HFF-Myc (cell line): ENCODE measurements at regions not wholly inside any gene's neighbourhood (a gene's known extent, or its start where the extent isn't known, plus 50 kb on each side); places are given as distances from the start of the nearest gene placed in this dataset.

Source experiments
- DNase-seq: peaks from one replicate; pipeline ENCODE4 v3.0.0-alpha.2; 2011; ENCODE audit warnings: low read depth; ENCODE audit errors: extremely low read depth
- H3K4me3 ChIP-seq: replicated peaks from 2 replicates; pipeline ENCODE4 v1.5.1; 2011; ENCODE audit warnings: low read depth, mild to moderate bottlenecking, control low read depth, low read length
- TF ChIP-seq, protein P1 (sequence below): IDR thresholded peaks from 2 replicates; pipeline ENCODE4 v1.5.1; 2012; ENCODE audit warnings: mild to moderate bottlenecking, low read depth, low read length, control low read depth; ENCODE audit errors: missing control alignments

DNA sequence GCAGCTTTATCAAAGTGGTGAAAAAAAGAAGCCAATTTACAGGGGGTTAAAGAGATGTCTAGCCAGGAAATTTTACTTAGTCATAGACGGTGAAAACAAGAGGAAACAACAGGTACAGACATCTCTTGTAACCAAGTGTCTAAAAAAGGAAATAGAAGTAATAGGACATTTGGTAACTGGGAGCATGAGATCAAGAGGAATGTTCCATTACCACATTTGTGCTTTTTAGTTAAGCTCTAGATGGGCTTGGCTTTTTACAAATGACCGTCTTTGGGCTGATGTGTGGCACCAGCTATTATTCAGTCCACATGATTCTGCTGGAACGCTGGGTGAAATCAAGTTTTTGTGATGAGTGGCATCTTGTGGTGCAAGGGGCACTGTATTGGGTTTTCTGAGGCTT, 179.5 kb downstream of the SMIM20 start:
- H3K4me3 ChIP-seq = no peak overlapping the region
- DNase-seq = no peak
- TF ChIP-seq, protein P1, sequence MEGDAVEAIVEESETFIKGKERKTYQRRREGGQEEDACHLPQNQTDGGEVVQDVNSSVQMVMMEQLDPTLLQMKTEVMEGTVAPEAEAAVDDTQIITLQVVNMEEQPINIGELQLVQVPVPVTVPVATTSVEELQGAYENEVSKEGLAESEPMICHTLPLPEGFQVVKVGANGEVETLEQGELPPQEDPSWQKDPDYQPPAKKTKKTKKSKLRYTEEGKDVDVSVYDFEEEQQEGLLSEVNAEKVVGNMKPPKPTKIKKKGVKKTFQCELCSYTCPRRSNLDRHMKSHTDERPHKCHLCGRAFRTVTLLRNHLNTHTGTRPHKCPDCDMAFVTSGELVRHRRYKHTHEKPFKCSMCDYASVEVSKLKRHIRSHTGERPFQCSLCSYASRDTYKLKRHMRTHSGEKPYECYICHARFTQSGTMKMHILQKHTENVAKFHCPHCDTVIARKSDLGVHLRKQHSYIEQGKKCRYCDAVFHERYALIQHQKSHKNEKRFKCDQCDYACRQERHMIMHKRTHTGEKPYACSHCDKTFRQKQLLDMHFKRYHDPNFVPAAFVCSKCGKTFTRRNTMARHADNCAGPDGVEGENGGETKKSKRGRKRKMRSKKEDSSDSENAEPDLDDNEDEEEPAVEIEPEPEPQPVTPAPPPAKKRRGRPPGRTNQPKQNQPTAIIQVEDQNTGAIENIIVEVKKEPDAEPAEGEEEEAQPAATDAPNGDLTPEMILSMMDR = no peak

DNA sequence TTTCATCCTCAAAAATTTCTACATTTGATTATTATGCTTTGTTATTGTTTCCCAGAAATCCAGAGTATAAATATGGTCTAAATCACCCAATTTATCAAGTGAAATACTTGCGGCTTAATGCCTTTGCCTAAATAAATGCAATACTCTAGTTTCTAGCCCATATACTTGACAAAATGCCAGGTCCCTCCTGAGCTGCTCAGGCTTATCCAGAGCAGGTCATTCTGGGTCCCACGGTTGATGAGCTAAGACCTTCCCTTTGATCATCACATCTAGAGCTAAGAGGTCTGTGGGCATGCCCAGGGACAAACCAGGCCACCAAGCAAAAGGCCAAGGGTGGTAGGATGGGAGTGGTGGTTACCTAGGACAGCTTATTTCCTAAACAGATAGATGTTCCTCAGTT, 180.1 kb downstream of the SMIM20 start:
- TF ChIP-seq, protein P1 = no peak
- no peak overlapping the region for H3K4me3 ChIP-seq
- no peak for DNase-seq

DNA sequence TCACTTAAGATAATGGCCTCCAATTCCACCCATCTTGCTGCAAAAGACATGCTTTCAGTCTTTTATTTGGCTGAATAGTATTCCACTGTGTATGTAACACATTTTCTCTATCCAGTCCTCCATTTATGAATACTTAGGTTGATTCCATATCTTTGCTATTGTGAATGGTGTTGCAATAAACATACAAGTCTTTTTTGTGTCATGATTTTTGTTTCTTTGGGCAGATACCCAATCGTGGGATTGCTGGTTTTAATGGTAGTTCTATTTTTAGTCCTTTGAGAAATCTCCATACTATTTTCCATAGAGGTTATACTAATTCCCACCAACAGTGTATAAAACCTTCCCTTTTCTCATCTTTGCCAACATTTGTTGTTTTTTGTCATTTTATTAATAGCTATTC, 180.9 kb downstream of the SMIM20 start:
- DNase-seq = no peak
- TF ChIP-seq, protein P1 = no peak

DNA sequence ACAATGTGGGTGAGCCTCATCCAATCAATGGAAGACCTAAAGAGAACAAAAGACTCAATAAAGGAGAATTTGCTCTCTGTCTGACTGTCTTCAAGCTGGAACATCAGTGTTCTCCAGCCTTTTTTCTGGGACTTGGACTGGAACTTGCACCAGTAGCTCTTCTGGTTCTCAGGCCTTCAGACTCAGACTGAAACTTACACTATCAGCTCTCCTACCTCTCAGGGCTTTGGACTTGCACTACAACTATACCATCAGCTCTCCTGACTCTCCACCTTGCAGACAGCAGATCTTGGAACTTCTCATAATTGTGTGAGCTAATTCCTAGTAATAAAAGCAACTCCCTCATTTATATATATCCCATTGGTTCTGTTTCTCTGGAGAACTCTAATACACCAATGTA, 185.9 kb downstream of the SMIM20 start:
- DNase-seq = no peak
- TF ChIP-seq, protein P1 = no peak
- H3K4me3 ChIP-seq = no peak overlapping the region

More for the DNA sequence above, 180.9 kb downstream of the SMIM20 start:
- H3K4me3 ChIP-seq = no peak overlapping the region

DNA sequence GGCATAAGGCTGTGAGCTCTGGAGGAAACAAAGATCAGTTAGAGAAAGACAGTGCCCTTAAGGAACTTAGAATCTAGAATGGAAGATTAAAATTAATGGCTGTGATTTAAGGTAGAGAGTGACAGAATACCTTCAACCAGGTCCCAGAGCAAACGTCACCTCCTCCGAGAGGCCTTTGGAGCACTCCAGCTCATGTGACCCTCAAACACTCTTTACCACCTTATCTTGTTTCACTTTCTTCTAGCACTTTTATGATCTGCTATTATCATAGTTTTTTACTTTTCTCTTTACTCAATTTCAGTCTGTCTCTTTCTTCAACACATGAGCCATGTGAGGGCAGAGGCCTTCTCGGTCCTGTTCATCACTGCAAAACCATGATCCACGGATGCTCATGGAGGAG, 187.0 kb downstream of the SMIM20 start:
- no peak for DNase-seq
- no peak overlapping the region for H3K4me3 ChIP-seq
- TF ChIP-seq, protein P1 = no peak

DNA sequence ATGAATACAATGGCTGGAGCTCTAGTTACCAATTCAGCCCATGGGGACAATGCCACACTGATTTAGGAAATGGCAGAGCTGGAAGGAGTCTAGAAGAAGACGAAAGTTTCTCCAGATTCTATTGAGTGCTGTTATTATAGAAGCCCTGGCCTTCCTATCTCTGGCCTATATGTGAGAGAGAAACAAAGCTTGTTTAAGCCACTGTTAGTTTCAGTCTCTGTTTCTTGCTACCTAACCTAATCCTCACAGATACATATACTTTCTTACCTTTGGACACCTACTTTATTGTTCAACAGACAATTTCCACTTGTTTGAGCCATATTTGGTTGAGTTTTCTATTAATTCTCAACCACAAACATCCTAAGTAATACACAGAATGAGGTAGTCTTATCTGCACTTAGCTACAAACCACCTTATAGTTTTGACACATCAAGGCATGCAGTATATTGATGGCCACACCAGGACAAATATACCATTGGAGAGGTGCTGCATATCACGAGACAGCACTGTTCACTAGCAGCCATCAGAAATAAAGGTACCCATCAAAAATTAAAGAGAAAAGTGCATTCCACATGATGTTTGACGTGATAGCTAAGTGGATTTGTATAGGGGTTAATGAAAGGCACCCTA, 190.2 kb downstream of the SMIM20 start:
- H3K4me3 ChIP-seq = no peak overlapping the region
- TF ChIP-seq, protein P1 = no peak

DNA sequence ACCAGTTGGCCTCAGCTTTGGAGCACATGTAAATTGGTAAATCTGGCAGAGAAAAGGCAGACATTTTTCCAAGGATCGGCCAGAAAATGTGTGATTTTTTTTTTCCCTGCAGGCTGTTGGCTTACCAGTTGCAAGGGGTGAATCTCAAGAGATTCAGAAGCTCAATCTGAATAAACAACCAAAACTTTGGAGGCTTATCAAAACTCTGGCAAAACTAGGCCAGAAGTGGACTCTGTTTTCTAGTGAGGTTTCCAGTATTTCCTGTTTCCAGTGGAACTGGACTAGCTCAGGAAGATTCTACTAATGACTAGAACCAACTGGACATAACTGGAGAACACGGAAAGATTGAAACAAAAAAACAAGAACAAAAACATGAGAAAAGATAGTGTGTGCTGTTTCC, 191.3 kb downstream of the SMIM20 start:
- no peak for DNase-seq
- TF ChIP-seq, protein P1 = no peak
- no peak overlapping the region for H3K4me3 ChIP-seq

More for the DNA sequence above, 190.2 kb downstream of the SMIM20 start:
- DNase-seq = no peak
